ENCODE measurements at regions not wholly inside any gene's neighbourhood (a gene's known extent, or its start where the extent isn't known, plus 50 kb on each side); places are given as distances from the start of the nearest gene placed in this dataset.

DNA sequence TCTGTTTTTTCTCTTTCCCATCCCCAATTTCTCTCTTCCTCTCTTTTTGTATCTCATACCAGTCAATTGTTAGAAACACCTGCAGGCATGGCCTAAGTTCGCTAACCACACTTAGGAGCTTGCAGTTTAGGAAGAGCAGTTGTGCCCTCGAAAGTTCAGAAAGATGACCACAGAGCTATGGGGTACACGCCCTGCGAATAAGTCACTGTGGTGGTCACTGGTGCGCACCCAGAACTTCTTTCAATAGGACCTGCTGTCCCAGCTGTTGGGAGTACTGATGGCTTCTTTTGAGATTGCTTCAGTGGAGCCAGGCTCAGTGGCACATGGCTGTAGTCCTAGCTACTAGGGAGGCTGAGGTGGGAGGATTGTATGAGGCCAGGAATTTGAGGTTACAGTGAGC lies 362.8 kb upstream of the TMTC1 start:
- no peak overlapping the region for H3K4me3 ChIP-seq (ENCODE audit: low read length in 3 of 3)
- H3K36me3 ChIP-seq (ENCODE audit: control insufficient read depth in 3 of 3, insufficient read depth in 3 of 3, low read length in 3 of 3): no peaks in the 10 kb centered on the region
- no peak overlapping the region for H3K27ac ChIP-seq (ENCODE audit: low read depth, low read length)
- H3K4me1 ChIP-seq (ENCODE audit: control insufficient read depth in 3 of 3, insufficient read depth in 3 of 3, low read length in 3 of 3): no peaks in the 10 kb centered on the region
- H3K27me3 ChIP-seq (ENCODE audit: control insufficient read depth in 3 of 3, insufficient read depth in 3 of 3, low read length in 3 of 3): no peaks in the 10 kb centered on the region
- no peaks in the 10 kb centered on the region for H3K9me3 ChIP-seq (ENCODE audit: control insufficient read depth in 3 of 3, low read length in 3 of 3)
- H3K9ac ChIP-seq (ENCODE audit: low read depth in 1 of 3, low read length in 3 of 3): no peak overlapping the region

DNA sequence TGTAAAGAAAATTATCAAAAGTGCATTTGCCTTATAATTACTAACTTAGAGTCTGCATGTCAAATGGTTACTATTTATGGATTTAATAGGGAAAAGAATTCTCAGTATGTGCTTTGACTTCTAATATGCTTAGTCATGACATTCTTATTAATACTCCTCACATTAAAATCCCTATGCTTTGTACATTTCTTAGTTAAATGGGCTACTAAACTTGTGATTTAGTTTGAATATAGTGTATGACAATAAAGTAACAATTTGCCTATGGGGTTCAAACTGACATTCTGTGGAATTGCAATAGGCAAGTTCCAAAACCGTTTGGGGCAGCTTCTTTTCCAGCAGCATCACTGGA lies 361.9 kb upstream of the TMTC1 start:
- H3K9ac ChIP-seq (ENCODE audit: low read depth in 1 of 3, low read length in 3 of 3): no peak overlapping the region

DNA sequence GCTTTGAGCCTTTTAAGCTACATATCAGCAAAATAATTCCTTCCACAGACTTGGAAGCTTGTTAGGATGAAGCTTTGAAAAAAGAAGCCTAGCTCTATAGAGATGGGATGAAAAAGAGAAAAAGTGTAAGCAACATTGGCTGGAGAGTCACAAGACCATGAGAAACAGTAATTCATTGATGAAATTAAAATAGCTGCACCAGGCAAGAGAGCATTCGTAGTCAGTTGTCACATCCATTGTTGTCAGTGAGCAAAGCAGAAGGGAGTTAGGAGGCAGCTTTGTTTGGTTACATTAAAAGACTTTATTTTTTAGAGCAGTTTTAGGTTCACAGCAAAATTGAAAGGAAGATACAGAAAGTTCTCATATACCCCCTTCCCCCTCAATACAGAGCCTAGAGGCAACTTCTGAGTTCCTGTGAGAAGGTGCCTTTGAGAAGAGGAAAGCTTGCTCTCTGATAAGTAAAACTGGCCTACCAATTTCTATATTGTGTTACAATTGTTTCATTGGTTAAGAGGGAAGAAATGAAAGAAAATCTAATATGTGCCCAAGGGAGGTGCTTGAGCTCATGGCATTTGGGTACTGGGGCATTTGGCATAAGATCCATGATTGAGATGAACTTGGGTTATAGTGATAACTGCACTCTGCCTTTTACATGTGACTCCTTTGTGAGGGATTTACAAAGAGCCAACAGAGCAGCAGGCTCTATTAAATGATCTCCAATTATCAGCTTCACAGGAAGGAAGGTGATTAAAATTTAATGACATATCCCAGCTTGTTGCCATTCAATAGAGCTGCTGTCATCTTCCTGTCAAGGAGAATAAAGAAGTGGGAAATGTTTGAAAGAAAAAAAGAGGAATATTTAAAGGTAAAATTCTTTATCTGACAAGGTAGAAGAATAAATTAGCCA lies 361.3 kb upstream of the TMTC1 start:
- H3K27me3 ChIP-seq (ENCODE audit: control insufficient read depth in 3 of 3, insufficient read depth in 3 of 3, low read length in 3 of 3): no peaks in the 10 kb centered on the region

More for the DNA sequence above, 361.9 kb upstream of the TMTC1 start:
- Histone ChIP-seq H3K27ac (ENCODE audit: low read depth, low read length) (no peak overlapping the region), H3K27me3 (ENCODE audit: control insufficient read depth in 3 of 3, insufficient read depth in 3 of 3, low read length in 3 of 3) (no peaks in the 10 kb centered on the region), H3K4me3 (ENCODE audit: low read length in 3 of 3) (no peak overlapping the region), H3K9me3 (ENCODE audit: control insufficient read depth in 3 of 3, low read length in 3 of 3) (no peaks in the 10 kb centered on the region), H3K4me1 (ENCODE audit: control insufficient read depth in 3 of 3, insufficient read depth in 3 of 3, low read length in 3 of 3) (no peaks in the 10 kb centered on the region), H3K36me3 (ENCODE audit: control insufficient read depth in 3 of 3, insufficient read depth in 3 of 3, low read length in 3 of 3) (no peaks in the 10 kb centered on the region)

DNA sequence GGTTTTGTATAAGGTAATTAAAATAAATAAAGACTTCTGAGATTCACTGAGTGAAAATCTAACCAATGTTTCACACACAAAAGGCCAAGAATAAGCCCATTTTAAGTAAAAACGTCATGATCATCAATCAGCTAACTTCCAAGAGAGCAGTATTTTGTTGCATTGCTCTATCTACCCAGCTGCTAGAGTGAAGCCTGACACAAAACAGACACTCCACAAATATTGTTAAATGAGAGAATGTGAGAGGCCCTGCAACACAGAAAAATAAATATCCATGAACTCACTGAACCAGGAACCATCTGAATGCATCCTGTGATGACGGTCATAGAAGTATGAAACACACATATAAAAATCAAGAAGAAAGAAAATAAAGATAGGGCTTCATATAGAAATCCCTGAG lies 358.6 kb upstream of the TMTC1 start:
- H3K9me3 ChIP-seq (ENCODE audit: control insufficient read depth in 3 of 3, low read length in 3 of 3): no peaks in the 10 kb centered on the region
- no peaks in the 10 kb centered on the region for H3K36me3 ChIP-seq (ENCODE audit: control insufficient read depth in 3 of 3, insufficient read depth in 3 of 3, low read length in 3 of 3)
- H3K4me3 ChIP-seq (ENCODE audit: low read length in 3 of 3): no peak overlapping the region
- H3K27me3 ChIP-seq (ENCODE audit: control insufficient read depth in 3 of 3, insufficient read depth in 3 of 3, low read length in 3 of 3): no peaks in the 10 kb centered on the region
- H3K4me1 ChIP-seq (ENCODE audit: control insufficient read depth in 3 of 3, insufficient read depth in 3 of 3, low read length in 3 of 3): no peaks in the 10 kb centered on the region
- no peak overlapping the region for H3K27ac ChIP-seq (ENCODE audit: low read depth, low read length)
- H3K9ac ChIP-seq (ENCODE audit: low read depth in 1 of 3, low read length in 3 of 3): no peak overlapping the region

More for the DNA sequence above, 361.3 kb upstream of the TMTC1 start:
- Histone ChIP-seq H3K9me3 (ENCODE audit: control insufficient read depth in 3 of 3, low read length in 3 of 3) (no peaks in the 10 kb centered on the region), H3K36me3 (ENCODE audit: control insufficient read depth in 3 of 3, insufficient read depth in 3 of 3, low read length in 3 of 3) (no peaks in the 10 kb centered on the region), H3K4me3 (ENCODE audit: low read length in 3 of 3) (no peak overlapping the region), H3K9ac (ENCODE audit: low read depth in 1 of 3, low read length in 3 of 3) (no peak overlapping the region), H3K4me1 (ENCODE audit: control insufficient read depth in 3 of 3, insufficient read depth in 3 of 3, low read length in 3 of 3) (no peaks in the 10 kb centered on the region), H3K27ac (ENCODE audit: low read depth, low read length) (no peak overlapping the region)

DNA sequence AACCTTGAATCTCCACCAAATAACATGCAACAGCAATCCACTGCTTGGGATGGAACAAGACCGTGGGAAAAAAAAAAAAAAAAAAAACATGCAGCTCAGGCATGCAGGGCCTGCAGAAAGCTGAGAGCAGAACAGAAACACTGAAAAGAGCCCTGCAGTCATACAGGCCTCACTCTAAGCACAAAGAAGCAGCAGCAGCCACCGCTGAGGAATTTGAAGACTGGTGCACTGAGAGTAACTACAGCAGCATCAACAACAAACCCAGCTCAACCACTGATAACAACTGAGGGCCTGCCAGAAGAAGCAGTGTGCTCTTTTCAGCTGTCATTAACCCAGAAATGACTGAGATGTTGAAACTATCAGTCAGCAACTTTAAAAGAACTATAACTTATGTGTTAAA lies 354.7 kb upstream of the TMTC1 start:
- H3K27ac ChIP-seq (ENCODE audit: low read depth, low read length): no peak overlapping the region
- no peak overlapping the region for H3K9ac ChIP-seq (ENCODE audit: low read depth in 1 of 3, low read length in 3 of 3)
- H3K27me3 ChIP-seq (ENCODE audit: control insufficient read depth in 3 of 3, insufficient read depth in 3 of 3, low read length in 3 of 3): no peaks in the 10 kb centered on the region
- no peak overlapping the region for H3K4me3 ChIP-seq (ENCODE audit: low read length in 3 of 3)
- no peaks in the 10 kb centered on the region for H3K9me3 ChIP-seq (ENCODE audit: control insufficient read depth in 3 of 3, low read length in 3 of 3)
- no peaks in the 10 kb centered on the region for H3K4me1 ChIP-seq (ENCODE audit: control insufficient read depth in 3 of 3, insufficient read depth in 3 of 3, low read length in 3 of 3)
- H3K36me3 ChIP-seq (ENCODE audit: control insufficient read depth in 3 of 3, insufficient read depth in 3 of 3, low read length in 3 of 3): no peaks in the 10 kb centered on the region

DNA sequence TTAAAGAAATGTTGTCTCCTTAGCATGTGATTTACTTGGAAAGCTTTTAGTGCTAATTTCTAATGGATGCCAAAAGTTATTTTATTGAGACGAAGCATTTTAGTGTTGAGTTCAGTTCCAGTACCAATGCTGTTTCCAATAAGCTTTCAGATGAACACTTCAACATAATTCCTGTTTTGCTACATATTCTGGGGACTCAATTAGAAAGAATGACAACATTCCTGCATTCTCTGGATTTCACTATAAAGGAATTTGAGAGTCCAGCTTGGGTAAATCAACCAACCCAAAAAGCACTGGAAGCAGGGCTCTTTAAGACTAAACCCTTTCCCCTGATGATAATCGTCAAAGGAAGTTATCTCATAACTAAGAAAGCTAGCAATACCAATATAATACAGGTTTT lies 353.0 kb upstream of the TMTC1 start:
- H3K36me3 ChIP-seq (ENCODE audit: control insufficient read depth in 3 of 3, insufficient read depth in 3 of 3, low read length in 3 of 3): no peaks in the 10 kb centered on the region
- no peak overlapping the region for H3K27ac ChIP-seq (ENCODE audit: low read depth, low read length)
- no peak overlapping the region for H3K4me3 ChIP-seq (ENCODE audit: low read length in 3 of 3)
- no peaks in the 10 kb centered on the region for H3K27me3 ChIP-seq (ENCODE audit: control insufficient read depth in 3 of 3, insufficient read depth in 3 of 3, low read length in 3 of 3)
- no peaks in the 10 kb centered on the region for H3K9me3 ChIP-seq (ENCODE audit: control insufficient read depth in 3 of 3, low read length in 3 of 3)
- H3K9ac ChIP-seq (ENCODE audit: low read depth in 1 of 3, low read length in 3 of 3): no peak overlapping the region
- H3K4me1 ChIP-seq (ENCODE audit: control insufficient read depth in 3 of 3, insufficient read depth in 3 of 3, low read length in 3 of 3): no peaks in the 10 kb centered on the region

DNA sequence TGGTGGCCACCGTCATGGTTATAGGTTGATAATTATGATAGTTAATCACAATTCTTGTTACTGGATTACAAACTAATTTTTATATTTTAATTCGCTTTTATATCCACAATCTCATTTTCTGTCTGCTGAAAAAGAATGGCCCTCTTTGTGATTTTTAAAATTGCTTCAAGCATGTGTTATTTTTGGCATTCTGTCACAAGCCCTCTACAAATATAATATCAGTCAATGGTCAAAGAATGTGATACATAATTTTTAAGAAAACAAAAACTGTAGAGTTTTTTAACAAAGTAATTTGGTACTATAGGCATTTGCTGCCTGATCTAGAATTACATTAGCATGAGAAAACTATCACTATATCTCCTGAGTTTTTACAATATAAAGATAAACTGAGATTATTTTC lies 352.0 kb upstream of the TMTC1 start:
- H3K27ac ChIP-seq (ENCODE audit: low read depth, low read length): no peak overlapping the region
- H3K4me3 ChIP-seq (ENCODE audit: low read length in 3 of 3): no peak overlapping the region
- no peak overlapping the region for H3K9ac ChIP-seq (ENCODE audit: low read depth in 1 of 3, low read length in 3 of 3)
- no peaks in the 10 kb centered on the region for H3K4me1 ChIP-seq (ENCODE audit: control insufficient read depth in 3 of 3, insufficient read depth in 3 of 3, low read length in 3 of 3)
- H3K9me3 ChIP-seq (ENCODE audit: control insufficient read depth in 3 of 3, low read length in 3 of 3): no peaks in the 10 kb centered on the region
- no peaks in the 10 kb centered on the region for H3K36me3 ChIP-seq (ENCODE audit: control insufficient read depth in 3 of 3, insufficient read depth in 3 of 3, low read length in 3 of 3)
- H3K27me3 ChIP-seq (ENCODE audit: control insufficient read depth in 3 of 3, insufficient read depth in 3 of 3, low read length in 3 of 3): no peaks in the 10 kb centered on the region

DNA sequence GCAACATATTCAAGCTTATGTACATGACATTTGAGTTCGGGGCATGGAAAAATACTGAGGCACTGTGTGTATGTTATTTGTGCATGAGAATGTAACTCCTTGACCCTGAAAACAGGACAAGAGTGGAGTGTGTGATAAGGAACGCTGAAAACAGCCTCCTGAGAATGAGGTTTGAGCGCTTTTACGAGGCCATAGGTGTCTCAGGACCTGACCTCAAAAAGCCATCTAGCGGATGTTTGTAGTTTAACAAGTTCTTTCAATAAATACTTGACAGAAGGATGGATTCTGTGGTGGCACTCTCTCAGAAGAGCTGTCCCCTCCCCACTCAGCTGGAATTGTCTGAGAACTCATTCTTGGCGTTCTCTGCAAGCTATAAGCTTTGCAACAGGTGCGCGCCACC lies 350.5 kb upstream of the TMTC1 start:
- Histone ChIP-seq H3K36me3 (ENCODE audit: control insufficient read depth in 3 of 3, insufficient read depth in 3 of 3, low read length in 3 of 3) (no peaks in the 10 kb centered on the region), H3K27ac (ENCODE audit: low read depth, low read length) (no peak overlapping the region), H3K4me1 (ENCODE audit: control insufficient read depth in 3 of 3, insufficient read depth in 3 of 3, low read length in 3 of 3) (no peaks in the 10 kb centered on the region), H3K27me3 (ENCODE audit: control insufficient read depth in 3 of 3, insufficient read depth in 3 of 3, low read length in 3 of 3) (no peaks in the 10 kb centered on the region), H3K9ac (ENCODE audit: low read depth in 1 of 3, low read length in 3 of 3) (no peak overlapping the region), H3K9me3 (ENCODE audit: control insufficient read depth in 3 of 3, low read length in 3 of 3) (no peaks in the 10 kb centered on the region), H3K4me3 (ENCODE audit: low read length in 3 of 3) (no peak overlapping the region)

DNA sequence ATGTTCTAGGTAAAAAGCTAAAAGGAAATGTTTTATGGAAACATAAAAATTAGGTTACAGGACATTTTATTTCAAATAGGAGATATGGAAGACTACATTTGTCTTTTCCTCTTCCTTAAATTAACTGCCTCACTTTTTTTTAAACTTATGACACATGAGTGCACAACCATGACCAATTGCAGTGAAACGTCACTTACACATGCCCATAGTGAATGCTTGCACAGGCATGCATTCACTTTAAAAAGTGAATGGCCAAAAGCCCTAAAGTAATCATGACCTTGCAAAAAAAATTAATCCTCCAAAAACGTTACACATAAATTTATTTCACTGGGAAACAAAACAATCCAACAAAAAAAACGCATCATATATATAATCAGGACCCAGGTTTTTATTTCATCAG lies 343.2 kb upstream of the TMTC1 start:
- H3K4me3 ChIP-seq (ENCODE audit: low read length in 3 of 3): no peak overlapping the region
- no peaks in the 10 kb centered on the region for H3K9me3 ChIP-seq (ENCODE audit: control insufficient read depth in 3 of 3, low read length in 3 of 3)
- no peak overlapping the region for H3K9ac ChIP-seq (ENCODE audit: low read depth in 1 of 3, low read length in 3 of 3)
- no peaks in the 10 kb centered on the region for H3K27me3 ChIP-seq (ENCODE audit: control insufficient read depth in 3 of 3, insufficient read depth in 3 of 3, low read length in 3 of 3)
- H3K4me1 ChIP-seq (ENCODE audit: control insufficient read depth in 3 of 3, insufficient read depth in 3 of 3, low read length in 3 of 3): no peaks in the 10 kb centered on the region
- H3K27ac ChIP-seq (ENCODE audit: low read depth, low read length): no peak overlapping the region
- no peaks in the 10 kb centered on the region for H3K36me3 ChIP-seq (ENCODE audit: control insufficient read depth in 3 of 3, insufficient read depth in 3 of 3, low read length in 3 of 3)

DNA sequence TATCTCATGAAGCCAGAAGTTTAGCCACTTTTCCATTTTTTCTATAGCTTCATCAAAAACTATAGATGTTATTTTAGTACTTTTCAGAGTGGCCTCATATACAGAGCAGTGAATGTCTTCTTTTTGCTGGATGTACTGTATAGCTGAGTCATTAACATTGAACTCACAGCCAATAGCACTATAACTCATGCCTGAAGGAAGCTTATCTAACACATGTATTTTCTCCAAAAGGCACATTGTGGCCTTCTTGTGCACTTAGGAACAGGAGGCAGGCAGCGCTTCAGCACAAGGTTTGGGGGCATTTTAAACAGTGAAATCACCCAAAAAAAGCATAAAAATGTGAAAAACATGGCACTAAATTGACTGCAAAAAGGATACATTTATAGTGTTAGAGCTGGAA lies 336.8 kb upstream of the TMTC1 start:
- Histone ChIP-seq H3K27me3 (ENCODE audit: control insufficient read depth in 3 of 3, insufficient read depth in 3 of 3, low read length in 3 of 3) (no peaks in the 10 kb centered on the region), H3K27ac (ENCODE audit: low read depth, low read length) (no peak overlapping the region), H3K4me1 (ENCODE audit: control insufficient read depth in 3 of 3, insufficient read depth in 3 of 3, low read length in 3 of 3) (no peaks in the 10 kb centered on the region), H3K36me3 (ENCODE audit: control insufficient read depth in 3 of 3, insufficient read depth in 3 of 3, low read length in 3 of 3) (no peaks in the 10 kb centered on the region), H3K4me3 (ENCODE audit: low read length in 3 of 3) (no peak overlapping the region), H3K9me3 (ENCODE audit: control insufficient read depth in 3 of 3, low read length in 3 of 3) (peaks cover 0 to 2% (median 0%) of the 10 kb centered on the region in 3 donors), H3K9ac (ENCODE audit: low read depth in 1 of 3, low read length in 3 of 3) (no peak overlapping the region)

All from skeletal muscle tissue (tissue), 3 donors.